BJ (cell line): ENCODE measurements at regions not wholly inside any gene's neighbourhood (a gene's known extent, or its start where the extent isn't known, plus 50 kb on each side); places are given as distances from the start of the nearest gene placed in this dataset.

ENCODE experiments used
- CTCF ChIA-PET: fragments of 350-600 bp; formaldehyde crosslinking; extraction: SDS; loops from one replicate; lab custom pipeline; 2021; ENCODE audit warnings: antibody characterized with exemption, inconsistent platforms; lab: Yijun Ruan, JAX
- POLR2A ChIA-PET: fragments of 300-600 bp; sonication (Branson Sonifier 250); formaldehyde crosslinking; extraction: SDS; loops from one replicate; lab custom pipeline; 2021; ENCODE audit warnings: antibody characterized with exemption; lab: Charles Lee
- DNase-seq: peaks from one replicate; pipeline ENCODE4 v3.0.0-alpha.2; 2011; ENCODE audit warnings: low read depth
- H3K27me3 ChIP-seq: 2 replicates; pipeline ENCODE4 v1.6.0; 2011; ENCODE audit warnings: low read length; ENCODE audit not compliant: control insufficient read depth, insufficient read depth
- H3K36me3 ChIP-seq: 2 replicates; pipeline ENCODE4 v1.5.1; 2011; ENCODE audit warnings: low read length; ENCODE audit not compliant: control insufficient read depth, insufficient read depth
- H3K4me3 ChIP-seq: 2 replicates; pipeline ENCODE4 v1.5.1; 2011; ENCODE audit warnings: low read depth, mild to moderate bottlenecking, control low read depth, low read length
- TF ChIP-seq, protein P1 (sequence below): IDR thresholded peaks from 2 replicates; pipeline ENCODE4 v1.5.1; 2011; ENCODE audit warnings: low read depth, mild to moderate bottlenecking, control low read depth, inconsistent platforms, low read length, moderate library complexity; ENCODE audit not compliant: insufficient read depth

DNA sequence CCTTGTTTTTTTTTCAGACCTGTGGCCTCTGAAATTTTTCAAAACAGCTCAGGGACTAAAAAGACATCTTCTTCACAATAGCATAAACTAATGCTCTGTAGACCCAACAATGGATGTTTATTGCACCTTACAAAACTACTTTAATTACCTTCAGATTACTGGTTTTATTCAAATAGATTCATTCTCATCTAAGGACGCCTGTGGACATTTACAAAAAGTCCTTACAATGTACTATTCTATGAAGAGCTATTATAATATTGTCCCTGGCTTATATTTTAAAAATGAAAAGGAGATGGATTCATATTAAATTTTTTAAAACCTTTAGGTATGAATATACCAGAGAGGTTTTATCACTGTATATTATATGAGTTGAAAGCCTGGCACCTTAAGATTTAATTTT, 238.4 kb upstream of the NR5A2 start:
- ChIA-PET POLR2A (no interaction called here), CTCF (no interaction called here)

DNA sequence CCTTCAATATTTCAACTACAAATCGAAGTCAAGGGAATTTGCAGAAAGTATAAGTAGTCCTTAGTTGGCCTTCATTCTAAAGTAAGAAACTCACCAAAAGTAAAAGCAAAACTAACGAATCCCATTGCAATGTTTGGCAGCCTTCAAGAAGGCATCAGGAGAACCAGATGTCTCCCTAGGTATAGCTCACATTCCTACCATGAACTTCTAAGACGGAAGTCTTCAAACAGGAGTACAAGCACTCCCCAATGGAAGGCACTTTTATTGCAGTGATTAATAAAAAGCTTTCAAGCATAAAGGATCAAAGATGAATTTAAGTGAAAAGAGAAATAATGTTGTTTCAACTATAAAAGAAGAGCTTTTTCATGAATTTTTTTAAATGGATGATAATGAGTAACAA, 236.0 kb upstream of the NR5A2 start:
- Histone ChIP-seq H3K36me3 (no peaks in the 10 kb centered on the region), H3K4me3 (no peak overlapping the region), H3K27me3 (no peaks in the 10 kb centered on the region)
- no peak for DNase-seq
- ChIA-PET CTCF (no interaction called here), POLR2A (no interaction called here)
- TF ChIP-seq, protein P1, sequence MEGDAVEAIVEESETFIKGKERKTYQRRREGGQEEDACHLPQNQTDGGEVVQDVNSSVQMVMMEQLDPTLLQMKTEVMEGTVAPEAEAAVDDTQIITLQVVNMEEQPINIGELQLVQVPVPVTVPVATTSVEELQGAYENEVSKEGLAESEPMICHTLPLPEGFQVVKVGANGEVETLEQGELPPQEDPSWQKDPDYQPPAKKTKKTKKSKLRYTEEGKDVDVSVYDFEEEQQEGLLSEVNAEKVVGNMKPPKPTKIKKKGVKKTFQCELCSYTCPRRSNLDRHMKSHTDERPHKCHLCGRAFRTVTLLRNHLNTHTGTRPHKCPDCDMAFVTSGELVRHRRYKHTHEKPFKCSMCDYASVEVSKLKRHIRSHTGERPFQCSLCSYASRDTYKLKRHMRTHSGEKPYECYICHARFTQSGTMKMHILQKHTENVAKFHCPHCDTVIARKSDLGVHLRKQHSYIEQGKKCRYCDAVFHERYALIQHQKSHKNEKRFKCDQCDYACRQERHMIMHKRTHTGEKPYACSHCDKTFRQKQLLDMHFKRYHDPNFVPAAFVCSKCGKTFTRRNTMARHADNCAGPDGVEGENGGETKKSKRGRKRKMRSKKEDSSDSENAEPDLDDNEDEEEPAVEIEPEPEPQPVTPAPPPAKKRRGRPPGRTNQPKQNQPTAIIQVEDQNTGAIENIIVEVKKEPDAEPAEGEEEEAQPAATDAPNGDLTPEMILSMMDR: no peak

More for the DNA sequence above, 238.4 kb upstream of the NR5A2 start:
- TF ChIP-seq, protein P1: no peak
- Histone ChIP-seq H3K27me3 (no peaks in the 10 kb centered on the region), H3K36me3 (no peaks in the 10 kb centered on the region), H3K4me3 (no peak overlapping the region)
- no peak for DNase-seq

DNA sequence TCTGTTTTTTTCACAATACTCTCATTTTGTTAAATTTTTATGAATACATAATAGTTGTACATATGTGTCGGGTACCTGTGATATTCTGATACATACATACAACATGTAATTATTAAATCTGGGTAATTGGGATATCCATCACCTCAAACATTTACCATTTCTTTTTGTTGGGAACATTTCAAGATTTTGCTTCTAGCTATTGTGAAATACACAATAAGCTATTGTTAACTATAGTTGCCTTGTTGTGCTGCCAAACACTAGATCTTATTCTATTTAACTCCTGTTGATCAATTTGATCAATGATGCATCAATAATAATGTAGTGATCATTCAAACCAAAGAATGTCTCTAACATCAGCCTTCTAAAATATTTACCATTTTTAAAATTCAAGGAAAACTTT, 234.6 kb upstream of the NR5A2 start:
- no peak for DNase-seq
- ChIA-PET CTCF (no interaction called here), POLR2A (no interaction called here)
- Histone ChIP-seq H3K27me3 (no peaks in the 10 kb centered on the region), H3K4me3 (no peak overlapping the region), H3K36me3 (no peaks in the 10 kb centered on the region)
- TF ChIP-seq, protein P1: no peak

DNA sequence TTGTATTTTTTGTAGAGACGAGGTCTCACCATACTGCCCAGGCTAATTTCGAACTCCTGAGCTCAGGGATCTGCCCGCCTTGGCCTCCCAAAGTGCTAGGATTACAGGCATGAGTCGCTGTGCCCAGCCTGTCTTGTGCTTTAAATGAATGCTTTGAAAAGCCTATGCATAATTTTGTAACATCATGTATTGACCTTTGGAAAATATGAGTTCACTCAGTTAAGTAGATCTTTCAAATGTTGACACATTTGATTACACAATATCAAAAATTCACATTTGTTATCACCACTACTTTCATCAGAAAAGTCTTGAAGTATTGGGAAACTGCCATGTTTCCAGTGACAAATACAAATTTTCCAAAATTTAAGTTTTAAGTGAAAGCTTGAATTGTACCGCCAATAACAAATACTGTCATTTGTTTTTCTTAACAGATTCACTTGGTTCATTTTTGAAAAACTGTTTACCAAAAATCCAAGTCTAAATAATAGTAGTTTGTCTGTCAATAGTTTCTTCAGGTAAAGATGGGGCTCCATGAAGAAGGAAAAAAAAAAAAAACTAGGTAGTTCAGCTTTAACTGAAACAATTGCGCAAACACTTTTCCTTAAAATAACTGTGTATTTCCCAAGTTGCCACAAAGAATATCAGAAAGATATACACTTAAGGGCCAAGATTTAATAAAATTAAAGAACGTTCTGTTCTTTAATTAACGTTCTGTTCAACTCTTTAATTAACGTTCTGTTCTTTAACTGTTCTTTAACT, 233.2 kb upstream of the NR5A2 start:
- TF ChIP-seq, protein P1: no peak
- DNase-seq: no peak
- Histone ChIP-seq H3K4me3 (no peak overlapping the region), H3K27me3 (no peaks in the 10 kb centered on the region), H3K36me3 (no peaks in the 10 kb centered on the region)
- ChIA-PET POLR2A (no interaction called here), CTCF (no interaction called here)

DNA sequence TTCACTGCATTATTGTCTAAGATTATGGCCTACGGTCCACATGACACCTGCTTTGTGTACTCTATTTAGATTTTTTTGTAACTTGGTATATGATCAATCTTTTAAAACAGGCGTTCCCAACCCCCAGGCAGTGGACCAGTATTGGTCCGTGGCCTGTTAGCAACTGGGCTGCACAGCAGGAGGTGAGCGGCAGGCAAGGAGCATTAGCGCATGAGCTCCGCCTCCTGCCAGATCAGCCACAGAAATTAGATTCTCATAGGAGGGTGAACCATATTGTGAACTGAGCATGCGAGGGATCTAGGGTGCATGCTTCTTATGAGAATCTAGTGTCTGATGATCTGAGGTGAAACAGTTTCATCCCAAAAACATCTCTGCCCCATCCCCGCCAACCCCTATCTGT, 228.4 kb upstream of the NR5A2 start:
- TF ChIP-seq, protein P1: no peak
- Histone ChIP-seq H3K27me3 (no peaks in the 10 kb centered on the region; the same call in 1 of the 2 replicates), H3K4me3 (no peak overlapping the region), H3K36me3 (no peaks in the 10 kb centered on the region)
- POLR2A ChIA-PET: interaction anchor here (0.5 kb wide), 1 partner anchor 132 kb away, joined by 3 read pairs; no protein-coding TSS in a partner anchor
- CTCF ChIA-PET: no interaction called here
- DNase-seq: no peak
